H54 (cell line): ENCODE measurements at regions not wholly inside any gene's neighbourhood (a gene's known extent, or its start where the extent isn't known, plus 50 kb on each side); places are given as distances from the start of the nearest gene placed in this dataset.

ENCODE experiments used
- DNase-seq: peaks from one replicate; pipeline ENCODE4 v3.0.0; 2011; ENCODE audit warnings: low spot score, mixed read lengths; ENCODE audit not compliant: insufficient read length
- FAIRE-seq: peaks from 3 replicates; lab custom pipeline; 2011; peaks lifted over from hg19 to GRCh38; lab: Jason Lieb, UNC
- POLR2A ChIP-seq: IDR thresholded peaks from 2 replicates; pipeline ENCODE4 v1.6.1; 2011; ENCODE audit warnings: low read depth, mild to moderate bottlenecking, low read length

- no peak for TF ChIP-seq POLR2A
- FAIRE-seq (no peak), DNase-seq (no peak)
Measured at GRCh38 chr18:43919551-43919950, 642.3 kb upstream of the SYT4 start.

GRCh38 chr18:43931439-43931838 lies 654.1 kb upstream of the SYT4 start:
- DNase-seq, result no peak
- no peak for TF ChIP-seq POLR2A
- FAIRE-seq, result no peak

DNA sequence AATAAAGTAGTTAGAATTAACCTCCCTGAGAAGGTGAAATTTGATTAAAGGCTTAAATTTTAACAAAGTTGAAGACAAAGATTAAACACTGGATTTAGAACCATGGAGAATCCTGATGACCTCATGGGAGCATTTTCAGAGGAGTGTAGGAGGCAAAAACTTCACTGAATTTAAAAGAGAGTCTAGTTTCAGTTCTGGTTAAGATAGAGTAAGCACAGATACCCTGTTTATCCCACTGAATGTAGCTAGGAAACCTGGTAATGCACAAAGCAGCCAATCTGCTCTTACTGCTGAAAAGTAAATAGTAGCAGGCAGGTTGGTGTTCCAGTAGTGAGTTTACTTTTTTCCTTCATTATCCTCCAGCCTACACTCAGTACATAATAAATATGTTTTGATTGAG lies 654.9 kb upstream of the SYT4 start:
- no peak for DNase-seq
- no peak for FAIRE-seq
- TF ChIP-seq POLR2A, result no peak

GRCh38 chr18:43933177-43933576 lies 655.9 kb upstream of the SYT4 start:
- no peak for DNase-seq
- no peak for FAIRE-seq
- no peak for TF ChIP-seq POLR2A

GRCh38 chr18:43934322-43934721 lies 657.0 kb upstream of the SYT4 start:
- no peak for FAIRE-seq
- no peak for TF ChIP-seq POLR2A
- DNase-seq, result no peak

DNA sequence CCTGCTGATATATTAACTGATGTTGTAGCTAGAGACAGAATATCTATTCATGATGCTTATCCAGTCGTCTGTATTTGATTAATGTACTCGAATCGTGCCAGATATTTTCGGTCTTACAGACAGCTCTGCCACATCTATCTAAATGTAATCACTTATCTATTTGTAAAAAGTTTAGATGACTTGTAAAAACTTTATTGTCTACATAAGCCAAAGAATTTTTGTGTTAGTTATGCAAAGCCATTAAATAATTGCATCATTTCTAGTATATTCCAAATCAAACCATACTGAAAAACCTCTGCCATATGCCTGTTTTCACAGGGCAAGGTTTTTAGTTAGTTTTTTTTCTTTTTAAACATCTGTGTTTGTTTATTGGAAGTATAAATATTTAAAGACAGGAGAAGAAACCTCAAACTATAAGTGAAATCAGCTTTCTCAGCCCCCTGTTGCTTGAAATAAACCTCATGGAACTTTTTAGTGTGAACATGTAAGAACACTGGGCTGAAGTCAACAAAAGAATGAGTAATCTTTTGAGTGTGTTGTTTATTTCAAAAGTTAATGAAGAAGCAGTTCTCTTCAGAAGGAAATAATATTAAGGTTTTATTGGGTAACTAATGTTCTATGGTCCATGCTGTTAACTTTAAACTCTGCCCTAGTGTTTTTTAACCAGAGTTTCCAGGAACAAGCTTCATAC lies 657.6 kb upstream of the SYT4 start:
- no peak for DNase-seq
- TF ChIP-seq POLR2A, result no peak
- no peak for FAIRE-seq

DNA sequence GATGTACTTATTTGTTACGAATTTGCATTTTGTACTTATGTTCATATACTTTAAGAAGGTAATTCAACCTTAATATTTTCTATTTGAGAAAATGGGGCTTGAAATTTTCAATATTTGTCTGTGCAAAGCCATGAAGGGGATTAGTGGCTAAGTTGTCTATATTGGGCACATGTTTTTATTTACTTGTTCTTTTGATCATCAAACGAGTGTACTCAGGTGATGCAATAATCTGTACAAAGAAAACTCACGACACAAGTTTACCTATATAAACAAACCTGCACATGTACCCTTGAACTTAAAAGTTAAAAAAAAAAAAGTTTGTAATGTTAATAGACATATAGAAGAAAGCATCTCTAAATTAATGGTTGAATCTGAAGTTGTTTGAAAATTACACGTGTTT lies 658.9 kb upstream of the SYT4 start:
- no peak for TF ChIP-seq POLR2A
- FAIRE-seq, result no peak
- DNase-seq, result no peak

DNA sequence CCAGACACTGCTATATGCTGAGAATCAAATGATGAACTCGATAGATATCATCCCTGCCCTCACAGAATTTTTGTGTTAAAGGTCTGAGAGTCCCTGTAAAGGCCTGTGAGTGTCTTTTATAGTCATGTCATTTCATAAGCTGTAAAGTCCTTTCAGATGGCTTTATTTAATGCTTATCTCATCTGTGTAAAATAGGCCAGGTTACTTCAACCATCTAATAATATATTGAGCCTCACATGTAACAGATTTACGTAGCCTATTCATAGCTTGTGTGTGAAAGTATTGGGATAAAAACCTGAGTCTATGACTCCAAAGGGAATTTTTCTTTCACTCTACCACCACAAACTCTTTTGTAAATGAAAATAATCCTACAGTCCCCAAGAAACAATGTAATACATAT lies 672.0 kb upstream of the SYT4 start:
- no peak for TF ChIP-seq POLR2A
- FAIRE-seq, result no peak
- no peak for DNase-seq

GRCh38 chr18:43950062-43950461 lies 672.8 kb upstream of the SYT4 start:
- no peak for DNase-seq
- no peak for FAIRE-seq
- no peak for TF ChIP-seq POLR2A

GRCh38 chr18:43952398-43952797 lies 675.1 kb upstream of the SYT4 start:
- no peak for FAIRE-seq

GRCh38 chr18:43961722-43962121 lies 684.4 kb upstream of the SYT4 start:
- FAIRE-seq (no peak), DNase-seq (no peak)

More at GRCh38 chr18:43952398-43952797, 675.1 kb upstream of the SYT4 start:
- DNase-seq, result no peak
- no peak for TF ChIP-seq POLR2A

GRCh38 chr18:43964666-43965065 lies 687.4 kb upstream of the SYT4 start:
- FAIRE-seq (no peak), DNase-seq (no peak)
- no peak for TF ChIP-seq POLR2A

More at GRCh38 chr18:43961722-43962121, 684.4 kb upstream of the SYT4 start:
- TF ChIP-seq POLR2A, result no peak

- DNase-seq, result no peak
- FAIRE-seq, result no peak
- no peak for TF ChIP-seq POLR2A
Measured at GRCh38 chr18:43965691-43966090, 688.4 kb upstream of the SYT4 start.

DNA sequence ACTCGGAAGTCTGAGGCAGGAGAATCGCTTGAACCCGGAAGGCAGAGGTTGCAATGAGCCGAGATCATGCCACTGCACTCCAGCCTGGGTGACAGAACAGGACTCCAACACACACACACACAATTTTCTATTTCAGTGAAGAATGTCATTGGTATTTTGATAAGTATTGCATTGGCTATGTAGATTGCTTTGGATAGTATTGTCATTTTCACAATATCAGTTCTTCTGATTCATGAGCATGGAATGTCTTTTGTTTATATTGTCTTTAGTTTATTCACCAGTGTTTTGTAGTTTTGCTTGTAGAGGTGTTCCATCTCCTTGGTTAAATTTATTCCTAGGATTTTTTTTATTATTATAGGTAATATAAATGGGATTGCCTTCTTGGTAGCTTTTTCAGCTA lies 693.4 kb upstream of the SYT4 start:
- FAIRE-seq (no peak), DNase-seq (no peak)
- TF ChIP-seq POLR2A, result no peak

GRCh38 chr18:43978174-43978573 lies 700.9 kb upstream of the SYT4 start:
- TF ChIP-seq POLR2A, result no peak
- FAIRE-seq (no peak), DNase-seq (no peak)
